GM19035 (cell line): ENCODE measurements at regions not wholly inside any gene's neighbourhood (a gene's known extent, or its start where the extent isn't known, plus 50 kb on each side); places are given as distances from the start of the nearest gene placed in this dataset.

Experiments used
- ATAC-seq: cut with Tn5 transposase; IDR thresholded peaks from one replicate; pipeline ENCODE4 v1.9.1; 2021; ENCODE audit not compliant: unreplicated experiment

- no peak for ATAC-seq
Measured at GRCh38 chr1:38344716-38345115, 298.1 kb upstream of the POU3F1 start.

- ATAC-seq, result no peak
Measured at GRCh38 chr1:38341694-38342093, 295.1 kb upstream of the POU3F1 start.

GRCh38 chr1:38340409-38340808 is 293.8 kb upstream of the POU3F1 start:
- no peak for ATAC-seq

GRCh38 chr1:38337711-38338110 is 291.1 kb upstream of the POU3F1 start:
- ATAC-seq, result no peak

- ATAC-seq, result no peak
Measured at GRCh38 chr1:38336961-38337360, 290.4 kb upstream of the POU3F1 start.

- ATAC-seq, result no peak
Measured at GRCh38 chr1:38336301-38336923, 289.8 kb upstream of the POU3F1 start.

GRCh38 chr1:38334930-38335592 is 288.5 kb upstream of the POU3F1 start:
- no peak for ATAC-seq

- ATAC-seq, result no peak
Measured at GRCh38 chr1:38332649-38333310, 286.2 kb upstream of the POU3F1 start.

- no peak for ATAC-seq
Measured at GRCh38 chr1:38331496-38332210, 285.1 kb upstream of the POU3F1 start.

GRCh38 chr1:38330799-38331198 is 284.2 kb upstream of the POU3F1 start:
- no peak for ATAC-seq

GRCh38 chr1:38329644-38330043 is 283.1 kb upstream of the POU3F1 start:
- no peak for ATAC-seq

GRCh38 chr1:38328278-38329035 is 281.9 kb upstream of the POU3F1 start:
- no peak for ATAC-seq

GRCh38 chr1:38327559-38327973 is 281.0 kb upstream of the POU3F1 start:
- no peak for ATAC-seq

GRCh38 chr1:38326856-38327255 is 280.3 kb upstream of the POU3F1 start:
- no peak for ATAC-seq

GRCh38 chr1:38326135-38326534 is 279.5 kb upstream of the POU3F1 start:
- ATAC-seq, result no peak

- no peak for ATAC-seq
Measured at GRCh38 chr1:38312753-38313152, 266.2 kb upstream of the POU3F1 start.

GRCh38 chr1:38310079-38310478 is 263.5 kb upstream of the POU3F1 start:
- no peak for ATAC-seq

GRCh38 chr1:38308780-38309179 is 262.2 kb upstream of the POU3F1 start:
- ATAC-seq, result no peak

GRCh38 chr1:38305666-38306065 is 259.1 kb upstream of the POU3F1 start:
- no peak for ATAC-seq

- no peak for ATAC-seq
Measured at GRCh38 chr1:38303843-38304242, 257.2 kb upstream of the POU3F1 start.

- no peak for ATAC-seq
Measured at GRCh38 chr1:38301040-38301439, 254.4 kb upstream of the POU3F1 start.
